ENCODE measurements at regions not wholly inside any gene's neighbourhood (a gene's known extent, or its start where the extent isn't known, plus 50 kb on each side); places are given as distances from the start of the nearest gene placed in this dataset.

- no peak for DNase-seq
These were observed 672.4 kb downstream of the CDH11 start for GRCh38 chr16:64449506-64449905.

GRCh38 chr16:64445649-64446048 lies 676.2 kb downstream of the CDH11 start:
- no peak for DNase-seq

GRCh38 chr16:64445245-64445644 lies 676.6 kb downstream of the CDH11 start:
- no peak for DNase-seq

GRCh38 chr16:64440421-64440831 lies 681.4 kb downstream of the CDH11 start:
- DNase-seq, result no peak

- no peak for DNase-seq
These were observed 681.9 kb downstream of the CDH11 start for GRCh38 chr16:64440005-64440404.

- no peak for DNase-seq
These were observed 684.0 kb downstream of the CDH11 start for GRCh38 chr16:64437706-64438324.

GRCh38 chr16:64434526-64435069 lies 687.3 kb downstream of the CDH11 start:
- DNase-seq, result no peak

GRCh38 chr16:64428463-64429113 lies 693.3 kb downstream of the CDH11 start:
- DNase-seq, result no peak

- DNase-seq, result no peak
These were observed 695.7 kb downstream of the CDH11 start for GRCh38 chr16:64426131-64426666.

- no peak for DNase-seq
These were observed 696.5 kb downstream of the CDH11 start for GRCh38 chr16:64425381-64425780.

- DNase-seq, result no peak
These were observed 699.6 kb downstream of the CDH11 start for GRCh38 chr16:64422259-64422658.

GRCh38 chr16:64421515-64421914 lies 700.3 kb downstream of the CDH11 start:
- no peak for DNase-seq

- DNase-seq, result no peak
These were observed 702.0 kb downstream of the CDH11 start for GRCh38 chr16:64419832-64420231.

GRCh38 chr16:64417711-64418227 lies 704.1 kb downstream of the CDH11 start:
- no peak for DNase-seq

- DNase-seq, result no peak
These were observed 705.5 kb downstream of the CDH11 start for GRCh38 chr16:64416216-64417005.

- no peak for DNase-seq
These were observed 709.1 kb downstream of the CDH11 start for GRCh38 chr16:64412578-64413280.

GRCh38 chr16:64410306-64410705 lies 711.6 kb downstream of the CDH11 start:
- no peak for DNase-seq

- no peak for DNase-seq
These were observed 712.1 kb downstream of the CDH11 start for GRCh38 chr16:64409783-64410210.

- DNase-seq, result no peak
These were observed 713.2 kb downstream of the CDH11 start for GRCh38 chr16:64408699-64409098.

- no peak for DNase-seq
These were observed 715.1 kb downstream of the CDH11 start for GRCh38 chr16:64406770-64407181.

GRCh38 chr16:64403352-64403751 lies 718.5 kb downstream of the CDH11 start:
- no peak for DNase-seq

GRCh38 chr16:64398793-64399192 lies 723.1 kb downstream of the CDH11 start:
- no peak for DNase-seq

All from midbrain (tissue), 1 donor.